Left renal pelvis (tissue), 4 donors: ENCODE measurements at regions not wholly inside any gene's neighbourhood (a gene's known extent, or its start where the extent isn't known, plus 50 kb on each side); places are given as distances from the start of the nearest gene placed in this dataset.
A peak's percentile ranks its signal among the peaks of the same experiment; 100 is the strongest.
"Not testable (repeated sequence)": the region's sequence is repeated elsewhere in the genome, so short reads cannot be mapped to it uniquely, and the experiment has no call there.

ENCODE experiments used
- DNase-seq, 4 donors: peaks; one replicate each; pipeline ENCODE4 v3.0.0-alpha.2; 2013; ENCODE audit warnings: low read depth in 4 of 4, low spot score in 3 of 4

DNA sequence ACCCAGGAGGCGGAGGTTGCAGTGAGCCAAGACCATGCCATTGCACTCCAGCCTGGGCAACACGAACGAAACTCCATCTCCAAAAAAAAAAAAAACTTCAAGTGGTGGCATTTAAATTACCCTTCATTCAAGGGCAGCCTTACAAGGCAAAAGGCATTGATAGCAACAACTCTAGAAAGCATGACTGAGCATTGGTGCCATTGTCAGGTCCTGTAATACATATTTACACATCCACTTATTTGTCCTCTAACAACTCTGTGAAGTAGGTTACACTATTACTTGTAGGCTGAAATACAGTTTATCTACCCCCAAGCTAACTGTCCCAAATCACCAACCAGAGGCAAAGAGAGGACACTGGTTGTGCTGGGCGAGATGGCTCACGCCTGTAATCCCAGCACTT is 52.7 kb upstream of the LARP1 start:
- DNase-seq, result no peak

DNA sequence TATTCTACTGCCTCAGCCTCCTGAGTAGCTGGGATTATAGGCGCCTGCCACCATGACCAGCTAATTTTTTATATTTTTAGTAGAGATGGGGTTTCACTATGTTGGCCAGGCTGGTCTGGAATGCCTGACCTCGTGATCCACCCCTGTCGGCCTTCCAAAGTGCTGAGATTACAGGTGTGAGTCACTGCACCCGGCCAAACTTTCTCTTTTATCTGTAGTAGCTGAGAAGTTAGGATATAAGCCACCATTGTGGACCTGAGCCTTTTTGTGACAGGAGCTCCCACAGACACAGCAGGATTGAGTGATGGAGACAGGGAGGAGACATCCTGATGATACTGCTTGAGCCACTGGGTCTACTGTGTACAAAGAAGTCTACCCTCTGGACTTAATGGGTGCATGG is 53.5 kb upstream of the LARP1 start:
- DNase-seq, result not testable (repeated sequence)

DNA sequence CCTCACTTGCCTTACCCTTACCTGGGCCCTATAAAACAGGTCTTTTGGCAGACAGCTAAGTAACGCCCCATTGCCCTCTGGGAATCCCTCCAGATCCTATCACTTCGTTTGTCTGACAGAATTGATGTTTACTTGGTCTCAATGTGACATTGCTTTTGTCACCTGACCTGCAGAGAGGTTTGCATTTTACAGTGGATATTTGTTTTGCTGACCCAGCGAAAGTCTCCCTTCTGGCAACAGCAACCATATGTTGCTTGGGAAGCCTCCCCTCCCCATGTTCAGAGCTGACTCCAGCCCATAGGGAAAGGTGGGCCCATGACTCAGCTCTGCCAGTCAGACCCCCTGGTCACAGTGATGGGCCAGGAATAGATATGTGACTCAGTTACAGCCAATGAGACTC is 54.0 kb upstream of the LARP1 start:
- no peak for DNase-seq

DNA sequence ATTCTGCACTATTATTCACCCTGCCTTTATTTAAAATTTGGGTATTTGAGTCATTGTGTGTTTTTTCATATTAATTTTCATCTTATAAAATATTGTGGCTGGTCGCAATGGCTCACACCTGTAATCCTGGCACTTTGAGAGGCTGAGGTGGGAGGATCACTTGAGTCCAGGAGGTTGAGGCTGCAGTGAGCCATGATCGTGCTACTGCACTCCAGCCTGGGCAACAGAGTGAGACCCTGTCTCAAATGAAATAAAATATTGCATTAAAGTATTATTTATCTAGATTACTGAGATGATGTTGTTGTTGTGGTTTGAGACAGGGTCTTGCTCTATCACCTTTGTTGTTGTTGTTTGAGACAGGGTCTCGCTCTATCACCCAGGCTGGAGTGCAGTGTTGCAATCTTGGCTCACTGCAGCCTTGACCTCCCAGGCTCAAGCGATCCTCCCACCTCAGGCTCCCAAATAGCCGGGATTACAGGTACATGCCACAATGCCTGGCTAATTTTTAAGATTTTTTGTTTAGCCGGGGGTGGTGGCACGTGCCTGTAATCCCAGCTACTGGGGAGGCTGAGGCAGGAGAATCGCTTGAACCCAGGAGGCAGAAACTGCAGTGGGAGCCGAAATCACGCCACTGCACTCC is 54.8 kb upstream of the LARP1 start:
- not testable (repeated sequence) for DNase-seq

DNA sequence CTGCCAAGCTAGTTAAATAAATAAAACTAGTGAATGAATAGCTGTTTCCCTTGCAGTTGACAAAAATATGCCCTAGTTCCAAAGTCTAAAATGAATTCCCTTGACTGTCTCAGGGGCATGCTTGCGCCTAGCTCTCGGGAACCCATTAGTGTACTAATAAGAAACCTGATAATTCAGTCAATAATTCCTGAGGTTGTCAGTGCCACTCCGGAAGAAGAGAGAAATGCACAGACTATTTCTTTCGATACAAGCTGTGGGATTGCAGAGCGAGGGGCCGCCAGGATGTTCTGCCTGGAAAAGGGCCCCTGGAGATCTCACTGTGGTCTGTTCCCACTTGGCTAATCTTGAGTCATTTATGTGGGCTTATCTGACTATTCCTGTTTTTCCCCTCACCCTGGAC is 56.4 kb upstream of the LARP1 start:
- no peak for DNase-seq

DNA sequence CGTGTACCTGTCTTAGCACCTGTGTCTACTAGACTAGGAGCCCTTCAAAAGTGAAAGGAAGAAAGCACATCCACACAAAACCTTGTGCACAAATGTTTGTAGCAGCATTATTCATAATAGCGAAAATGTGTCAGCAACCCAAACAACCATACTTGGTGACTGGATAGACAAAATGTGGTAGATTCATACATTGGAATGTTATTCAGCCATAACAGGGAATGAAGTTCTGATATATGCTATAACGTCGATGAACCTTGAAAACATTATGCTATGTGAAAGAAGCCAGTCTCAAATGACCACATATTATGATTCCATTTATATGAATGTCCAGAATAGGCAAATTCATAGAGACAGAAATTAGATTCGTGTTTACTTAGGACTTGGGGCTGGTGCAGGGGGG is 57.8 kb upstream of the LARP1 start:
- DNase-seq, result no peak

DNA sequence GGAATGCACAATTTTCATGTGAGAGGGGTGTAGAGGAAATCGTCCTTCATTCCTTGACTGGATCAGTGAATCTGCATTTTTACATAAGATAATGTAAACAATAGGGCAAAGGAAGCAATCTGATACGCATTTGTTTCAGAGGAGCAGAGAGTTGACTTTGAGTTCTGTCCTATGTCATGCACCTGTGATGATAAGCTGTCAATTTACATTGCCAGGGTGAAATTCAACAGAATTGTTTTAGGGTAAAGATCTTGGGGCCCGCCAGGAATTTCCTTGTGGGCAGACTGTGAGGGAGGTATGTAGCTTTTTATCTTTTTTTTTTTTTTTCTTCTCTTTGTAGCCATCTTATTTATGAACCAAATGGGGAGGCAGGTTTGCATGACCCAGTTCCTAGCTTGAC is 58.3 kb upstream of the LARP1 start:
- DNase-seq, result no peak

DNA sequence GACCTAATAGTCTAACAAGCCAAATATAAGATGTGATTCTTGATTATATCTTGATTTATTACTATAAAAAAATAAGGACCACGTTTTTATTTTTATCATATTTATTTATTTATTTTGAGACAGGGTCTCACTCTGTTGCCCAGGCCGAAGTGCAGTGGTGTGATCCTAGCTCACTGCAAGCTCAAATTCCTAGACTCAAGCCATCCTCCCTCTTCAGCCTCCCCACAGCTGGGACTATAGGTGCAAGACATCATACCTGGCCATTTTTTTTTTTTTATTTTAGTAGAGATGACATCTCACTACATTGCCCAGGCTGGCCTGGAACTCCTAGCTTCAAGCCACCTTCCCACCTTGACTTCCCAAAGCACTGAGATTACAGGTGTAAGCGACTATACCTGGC is 61.0 kb upstream of the LARP1 start:
- no peak for DNase-seq

DNA sequence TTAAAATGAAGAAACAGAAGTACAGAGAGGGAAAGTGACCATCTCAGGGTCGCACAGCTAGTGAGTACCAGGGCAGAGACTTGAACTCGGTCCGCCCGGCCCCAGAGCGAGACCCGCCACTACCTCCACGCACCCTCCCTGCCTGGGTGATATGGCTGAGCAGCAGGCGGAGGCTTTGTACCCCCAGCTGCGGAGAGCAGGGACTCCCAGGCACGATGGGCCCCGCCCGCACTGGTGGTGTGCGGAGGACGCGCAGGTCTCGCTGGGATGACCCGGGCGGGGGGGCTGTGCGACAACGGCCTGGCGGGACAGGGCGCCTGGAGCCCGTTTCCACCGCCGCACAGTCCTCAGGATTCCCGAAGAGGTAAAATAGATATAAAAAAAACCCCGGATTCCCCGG is 64.7 kb upstream of the LARP1 start:
- no peak for DNase-seq

DNA sequence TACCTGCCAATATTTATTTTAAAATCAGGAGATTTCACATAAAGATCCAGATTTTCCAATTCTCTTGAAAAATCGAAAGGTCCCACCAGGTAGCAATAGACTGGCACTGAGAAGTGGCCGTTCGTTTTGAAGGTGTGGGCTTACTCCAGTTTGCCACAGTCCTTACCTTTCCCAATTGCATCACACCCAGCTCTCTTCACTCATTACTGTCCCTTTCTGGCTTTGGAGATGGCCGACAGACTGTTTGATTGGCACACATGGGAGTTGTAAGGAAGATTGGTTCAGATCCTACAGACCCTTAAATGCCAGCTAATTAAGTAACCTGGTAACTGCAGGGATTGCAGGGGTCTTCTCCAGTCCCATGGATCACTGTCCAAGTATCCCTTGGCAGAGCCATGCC is 68.7 kb upstream of the LARP1 start:
- no peak for DNase-seq

DNA sequence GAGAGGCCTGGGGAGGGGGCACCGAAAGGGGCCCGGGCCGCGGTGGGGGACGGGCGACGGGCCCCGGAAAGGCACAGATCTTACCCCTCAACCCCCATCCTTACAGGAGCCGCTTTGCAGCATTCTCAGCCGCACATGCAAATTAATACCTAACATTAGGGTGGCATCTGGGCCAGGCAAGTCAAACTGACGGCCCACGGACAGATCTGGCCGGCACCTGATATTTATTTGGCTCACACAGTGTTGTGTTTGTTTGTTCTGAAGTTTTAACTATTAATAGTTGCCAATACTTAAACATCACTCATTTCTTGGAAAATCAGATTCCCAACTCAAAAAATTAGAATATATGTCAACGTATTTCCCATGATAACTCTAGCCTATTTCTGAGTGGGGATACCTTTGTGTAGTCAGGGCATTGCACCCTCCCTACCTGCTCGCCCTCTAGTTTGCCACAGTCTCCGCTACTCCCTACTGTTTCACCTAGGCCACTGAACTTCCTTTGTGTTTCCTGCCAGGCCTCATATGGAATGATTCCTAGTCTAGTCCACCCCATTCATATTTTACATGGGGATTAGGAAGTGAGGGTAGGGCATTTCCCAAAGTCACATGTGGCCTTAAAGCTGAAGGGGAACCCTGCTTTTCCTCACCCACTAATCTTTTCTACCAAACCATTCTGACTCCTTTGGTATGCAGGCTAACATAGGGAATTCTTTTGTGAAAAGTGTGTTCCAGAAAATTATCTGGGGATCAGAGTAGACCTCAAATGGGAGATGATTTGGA is 71.9 kb upstream of the LARP1 start:
- no peak for DNase-seq

DNA sequence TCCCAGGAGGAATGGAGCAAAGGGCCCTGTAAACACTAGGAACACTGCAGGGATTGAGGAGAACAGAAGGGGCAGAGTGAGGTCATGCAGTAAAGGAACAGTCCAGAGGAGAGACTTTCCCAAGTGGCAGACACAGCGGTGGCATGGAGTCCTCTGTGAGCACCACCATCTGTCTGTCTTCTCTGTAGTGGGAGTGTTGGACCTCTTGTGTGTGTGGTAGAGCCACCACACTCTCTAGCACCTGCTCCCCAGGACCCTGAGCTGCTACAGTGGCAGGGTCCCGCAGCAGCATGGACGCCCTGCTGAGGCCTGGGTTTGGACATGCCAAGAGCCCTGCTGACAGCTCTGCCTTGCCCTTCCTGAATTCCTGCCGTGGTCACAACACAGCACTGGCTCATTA is 75.7 kb upstream of the LARP1 start:
- no peak for DNase-seq

DNA sequence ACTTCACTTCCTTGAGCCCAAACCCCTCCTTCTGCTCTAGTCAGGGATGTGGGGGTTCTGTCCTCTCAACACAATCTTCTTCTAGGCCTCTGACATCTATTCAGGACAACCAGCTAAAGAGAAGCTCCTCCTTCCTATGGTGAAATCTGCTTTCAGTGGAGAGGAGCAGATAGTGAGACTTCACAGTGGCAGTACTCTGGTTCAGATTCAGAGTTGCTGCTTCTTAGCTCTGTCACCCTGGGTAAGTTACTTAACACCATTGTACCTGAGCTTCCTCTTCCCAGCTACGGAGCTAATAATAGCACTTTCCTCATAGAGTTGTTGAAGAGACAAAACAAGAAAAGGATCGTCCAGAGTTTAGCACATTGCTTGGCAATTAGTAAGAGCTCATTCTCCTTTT is 77.3 kb upstream of the LARP1 start:
- DNase-seq, result no peak

DNA sequence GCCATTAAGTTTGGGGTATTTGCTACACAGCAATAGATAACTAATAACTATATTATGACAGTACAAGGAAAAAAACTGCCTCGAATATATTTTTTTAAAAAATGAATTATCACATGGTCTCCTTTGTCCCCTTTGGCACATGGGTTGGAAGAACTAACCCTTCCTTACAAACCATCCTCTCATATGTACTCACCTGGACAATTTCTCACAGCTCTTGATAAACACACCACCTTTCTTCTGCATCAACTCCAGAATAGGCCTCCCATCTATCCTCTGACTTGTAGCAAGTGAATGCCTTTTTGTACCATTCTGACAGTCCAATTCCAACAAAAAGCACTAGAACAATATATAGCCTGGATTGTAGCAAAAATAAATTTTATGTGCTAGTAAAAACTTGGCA is 78.7 kb upstream of the LARP1 start:
- no peak for DNase-seq

DNA sequence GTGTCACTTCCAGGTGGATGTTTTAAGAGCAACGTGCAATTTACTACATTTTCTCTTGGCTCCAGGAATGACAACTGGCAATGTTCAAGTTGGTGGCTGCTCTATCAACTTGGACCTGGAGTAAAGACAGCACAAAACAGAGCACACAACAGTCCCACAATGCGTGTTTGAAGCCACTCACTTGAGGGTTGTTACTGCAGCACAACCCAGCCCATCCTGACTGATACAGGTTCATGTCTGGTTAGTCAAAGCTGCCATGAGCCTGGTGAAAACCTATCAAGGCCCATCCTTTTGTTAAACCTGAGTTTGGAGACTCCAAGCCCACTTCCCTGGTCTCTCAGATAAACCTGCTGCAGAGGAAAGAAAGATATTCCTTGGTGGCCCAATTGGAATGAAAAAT is 81.1 kb upstream of the LARP1 start:
- no peak for DNase-seq

DNA sequence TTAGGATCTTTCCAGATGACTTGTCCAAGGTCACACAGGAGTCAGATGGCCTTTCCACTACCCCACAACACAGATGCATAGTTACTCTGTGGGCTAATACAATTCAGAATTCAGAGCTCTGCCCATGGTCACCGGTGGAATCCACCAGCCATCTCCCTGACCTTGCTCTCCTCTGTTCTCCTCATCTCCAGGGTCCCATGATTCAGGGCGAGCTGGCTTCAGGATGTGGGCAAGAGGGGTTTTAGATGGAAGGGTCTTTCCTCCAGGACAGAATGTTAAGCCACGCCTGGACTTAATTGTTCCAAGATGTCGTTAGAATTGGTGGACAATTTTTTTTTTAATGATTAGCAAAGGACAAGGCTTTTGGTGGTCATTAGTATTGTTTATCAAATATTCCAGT is 81.7 kb upstream of the LARP1 start:
- no peak for DNase-seq

DNA sequence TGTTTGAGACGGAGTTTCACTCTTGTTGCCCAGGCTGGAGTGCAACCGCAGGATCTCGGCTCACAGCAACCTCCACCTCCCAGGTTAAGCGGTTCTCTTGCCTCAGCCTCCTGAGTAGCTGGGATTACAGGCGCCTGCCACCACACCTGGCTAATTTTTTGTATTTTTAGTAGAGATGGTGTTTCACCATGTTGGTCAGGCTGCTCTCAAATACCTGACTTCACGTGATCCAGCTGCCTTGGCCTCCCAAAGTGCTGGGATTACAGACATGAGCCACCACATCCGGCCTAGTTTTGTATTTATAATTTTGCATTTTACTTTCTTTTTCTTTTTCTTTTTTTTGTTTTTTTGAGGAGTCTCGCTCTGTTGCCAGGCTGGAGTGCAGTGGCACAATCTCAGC is 85.3 kb upstream of the LARP1 start:
- DNase-seq, result not testable (repeated sequence)

DNA sequence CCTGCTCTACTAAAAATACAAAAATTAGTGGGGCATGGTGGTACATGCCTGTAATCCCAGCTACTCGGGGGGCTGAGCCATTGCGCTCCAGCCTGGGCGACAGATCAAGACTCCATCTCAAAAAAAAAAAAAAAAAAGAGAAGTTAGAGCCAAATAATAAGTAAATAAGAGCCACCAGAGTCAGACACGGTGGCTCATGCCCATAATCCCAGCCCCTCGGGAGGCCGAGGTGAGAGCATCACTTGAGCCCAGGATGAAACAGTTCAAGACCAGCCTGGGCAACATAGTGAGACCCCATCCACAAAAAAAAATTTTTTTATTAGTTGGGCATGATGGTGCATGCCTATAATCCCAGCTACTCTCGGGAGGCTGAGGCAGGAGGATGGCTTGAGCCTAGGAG is 85.8 kb upstream of the LARP1 start:
- DNase-seq, result no peak

DNA sequence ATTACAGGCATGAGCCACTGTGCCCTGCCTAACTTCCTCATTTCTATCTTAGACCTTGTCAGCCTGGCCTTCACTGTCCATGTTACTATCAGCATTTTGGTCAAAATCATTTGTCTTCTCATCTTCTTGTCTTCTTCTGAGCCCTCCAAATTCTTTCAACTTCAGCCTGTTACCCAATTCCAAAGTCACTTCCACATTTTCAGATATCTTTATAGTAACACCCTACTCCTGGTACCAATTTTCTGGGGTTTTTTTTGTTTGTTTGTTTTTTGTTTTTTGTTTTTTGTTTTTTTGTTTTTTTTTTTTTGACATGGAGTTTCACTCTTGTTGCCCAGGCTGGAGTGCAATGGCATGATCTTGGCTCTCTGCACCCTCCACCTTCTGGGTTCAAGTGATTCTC is 90.3 kb upstream of the LARP1 start:
- no peak for DNase-seq

DNA sequence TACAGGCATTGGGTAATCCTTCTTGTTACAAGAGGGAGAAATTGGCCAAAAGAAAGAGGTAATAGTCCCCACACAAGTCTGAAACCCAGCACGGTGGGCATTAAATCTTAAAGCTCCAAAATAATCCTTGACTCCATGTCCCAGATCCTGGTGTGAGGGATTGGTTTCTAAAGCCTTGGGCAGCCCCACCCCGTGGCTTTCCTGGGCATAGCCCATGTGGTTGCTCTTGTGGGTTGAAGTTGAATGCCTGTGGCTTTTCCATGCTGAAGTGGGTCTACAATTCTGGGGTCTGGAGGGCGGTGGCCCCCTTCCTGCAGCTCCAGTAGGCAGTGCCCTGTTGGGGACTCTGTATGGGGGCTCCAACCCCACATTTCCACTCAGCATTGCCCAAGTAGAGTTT is 91.8 kb upstream of the LARP1 start:
- no peak for DNase-seq

DNA sequence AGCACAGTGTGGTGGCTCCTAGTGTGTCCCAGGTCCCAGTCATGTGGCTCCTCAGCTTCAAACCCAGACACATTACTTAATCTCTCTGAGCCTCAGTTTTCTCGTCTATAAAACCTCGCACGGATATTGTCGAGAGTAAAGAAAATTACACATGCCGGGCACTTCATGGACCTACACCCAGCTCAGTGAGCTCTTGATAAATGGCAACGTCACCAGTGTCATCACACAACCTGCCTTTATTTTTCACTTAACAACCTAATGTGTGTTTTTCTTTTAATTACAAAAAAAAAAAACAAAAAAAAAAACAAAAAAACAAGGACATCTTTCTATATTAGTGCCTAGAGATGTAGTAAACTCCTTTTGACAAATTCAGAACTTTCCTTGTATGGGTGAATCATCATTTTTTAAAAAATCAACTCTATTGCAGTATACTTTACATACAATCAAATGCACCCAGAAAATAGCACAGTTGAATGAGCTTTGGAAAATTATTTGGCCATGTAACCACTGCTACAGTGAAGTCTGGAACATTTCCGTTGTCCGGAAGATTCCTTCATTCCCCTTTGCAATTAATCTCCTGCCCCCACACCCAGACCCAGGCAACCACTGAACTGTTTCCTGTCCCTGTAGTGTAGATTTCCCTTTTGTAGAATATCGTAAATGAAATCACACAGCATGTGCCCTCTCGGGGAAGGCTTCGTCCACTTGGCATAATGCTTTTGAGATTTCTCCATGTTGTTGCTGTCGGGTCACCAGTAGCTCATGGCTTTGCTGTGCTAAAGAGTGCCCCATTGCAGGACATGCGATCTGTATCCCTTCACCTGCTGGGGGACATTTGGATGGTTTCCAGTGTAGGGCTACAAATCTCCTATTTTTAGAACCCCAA is 100.4 kb upstream of the LARP1 start:
- DNase-seq, result peak in 1 of 4 donors; percentile 53
